ENCODE measurements at regions not wholly inside any gene's neighbourhood (a gene's known extent, or its start where the extent isn't known, plus 50 kb on each side); places are given as distances from the start of the nearest gene placed in this dataset.

DNA sequence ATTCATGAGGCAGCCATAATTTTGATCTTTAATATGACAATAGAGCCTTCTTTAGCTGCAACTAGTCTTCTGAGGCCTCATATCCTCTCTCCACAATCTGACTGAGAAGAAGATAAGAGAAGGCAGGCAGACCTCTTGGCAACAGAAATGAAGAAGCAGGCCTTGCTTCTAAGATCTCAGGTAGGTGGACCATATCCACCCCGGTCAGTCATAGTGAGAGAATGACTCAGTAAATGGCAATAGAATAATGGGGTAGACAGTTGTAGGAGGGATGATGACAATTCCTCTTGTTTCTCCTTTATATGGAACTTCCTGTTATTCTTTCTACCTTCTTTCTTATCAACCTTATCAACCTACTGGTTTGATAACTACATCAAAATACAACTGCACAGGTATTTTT lies 246.7 kb upstream of the G2E3 start:
- DNase-seq, result no peak
- Histone ChIP-seq H3K27me3 (no peaks in the 10 kb centered on the region), H3K27ac (no peak overlapping the region), H3K9me3 (no peaks in the 10 kb centered on the region), H3K4me1 (no peaks in the 10 kb centered on the region), H3K4me3 (no peak overlapping the region), H3K36me3 (ENCODE audit: low read depth, missing control alignments) (no peaks in the 10 kb centered on the region)
- intact Hi-C loops (cut with DNase I; ENCODE audit: low total_unique reads), result no loop called here
- whole genome bisulfite sequencing, 2 donors, result 87 to 88% methylated on average over 1 of the region's 1 CpG
- TF ChIP-seq CTCF (IDR thresholded peaks at IDR 0.05) (no peak), POLR2A (IDR thresholded peaks at IDR 0.05) (no peak)

DNA sequence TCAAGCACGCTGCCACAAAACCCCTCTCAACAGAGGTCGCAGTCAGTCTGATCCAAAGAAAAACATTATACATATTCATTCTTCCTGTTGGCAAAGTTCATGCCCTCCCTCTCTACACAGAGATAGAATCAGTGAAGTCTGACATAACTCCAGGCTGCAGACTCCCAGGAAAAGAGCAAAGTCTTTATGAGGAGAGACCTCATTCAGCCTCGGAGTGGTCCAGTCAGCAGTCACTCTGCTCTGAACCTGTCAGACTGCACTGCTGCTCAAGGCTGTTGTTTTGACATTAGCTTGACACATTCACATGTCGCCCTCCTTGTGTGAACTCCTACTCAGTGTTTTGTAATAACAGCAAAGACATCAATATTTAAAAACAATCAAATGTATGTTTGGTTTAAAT lies 241.2 kb upstream of the G2E3 start:
- Histone ChIP-seq H3K4me1 (no peaks in the 10 kb centered on the region), H3K36me3 (ENCODE audit: low read depth, missing control alignments) (no peaks in the 10 kb centered on the region), H3K27ac (no peak overlapping the region), H3K4me3 (no peak overlapping the region), H3K9me3 (no peaks in the 10 kb centered on the region), H3K27me3 (no peaks in the 10 kb centered on the region)
- whole genome bisulfite sequencing, 2 donors, result 76 to 81% methylated on average over 4 of the region's 4 CpGs
- DNase-seq, result no peak
- intact Hi-C loops (cut with DNase I; ENCODE audit: low total_unique reads), result no loop called here
- TF ChIP-seq POLR2A (IDR thresholded peaks at IDR 0.05) (no peak), CTCF (IDR thresholded peaks at IDR 0.05) (no peak)

DNA sequence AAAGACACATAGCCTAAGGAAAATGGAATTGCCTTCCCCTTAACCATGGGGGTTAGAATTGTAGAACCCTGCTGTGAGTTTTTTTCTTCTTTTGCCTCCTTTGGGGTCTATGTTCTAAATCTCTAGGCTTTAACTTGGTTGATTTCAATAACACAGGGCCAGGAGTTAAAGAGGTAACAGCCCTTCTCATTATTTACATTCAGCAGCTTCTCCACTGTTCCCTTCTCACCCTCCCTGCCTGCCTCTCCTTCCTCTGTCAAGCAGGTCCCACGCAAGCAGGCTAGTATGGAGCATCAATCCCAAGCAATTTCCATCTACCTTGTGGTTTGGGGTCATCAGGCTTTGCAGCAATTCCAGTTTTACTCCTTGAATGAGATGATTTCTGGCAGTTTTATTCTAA lies 236.1 kb upstream of the G2E3 start:
- Histone ChIP-seq H3K4me1 (no peaks in the 10 kb centered on the region), H3K36me3 (ENCODE audit: low read depth, missing control alignments) (no peaks in the 10 kb centered on the region), H3K9me3 (no peaks in the 10 kb centered on the region), H3K27me3 (no peaks in the 10 kb centered on the region), H3K4me3 (no peak overlapping the region), H3K27ac (no peak overlapping the region)
- DNase-seq, result no peak
- TF ChIP-seq CTCF (IDR thresholded peaks at IDR 0.05) (no peak), POLR2A (IDR thresholded peaks at IDR 0.05) (no peak)
- intact Hi-C loops (cut with DNase I; ENCODE audit: low total_unique reads), result no loop called here
- WGBS, 2 donors, result 50 to 63% methylated on average over 1 of the region's 1 CpG

DNA sequence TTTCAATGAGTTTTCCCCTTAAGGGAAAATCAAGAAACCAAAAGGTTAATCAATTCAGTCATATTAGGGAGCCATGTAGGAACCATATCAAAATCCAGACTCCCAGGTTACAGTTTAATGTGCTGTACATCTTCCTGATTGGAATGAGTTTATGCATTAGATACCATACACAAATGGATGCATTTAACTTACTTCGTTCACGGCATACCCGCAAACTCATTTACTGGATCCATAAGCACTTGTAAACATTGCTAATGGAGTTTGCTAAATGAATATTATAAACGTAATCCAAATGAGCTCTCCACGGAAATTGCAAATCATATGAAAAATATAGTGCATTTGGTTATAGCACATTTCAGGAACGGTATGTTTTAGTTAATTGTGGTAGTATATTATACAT lies 228.9 kb upstream of the G2E3 start:
- H3K36me3 ChIP-seq (ENCODE audit: low read depth, missing control alignments), result no peaks in the 10 kb centered on the region
- DNase-seq, result no peak
- H3K4me1 ChIP-seq, result no peaks in the 10 kb centered on the region
- no peak overlapping the region for H3K27ac ChIP-seq
- intact Hi-C loops (cut with DNase I; ENCODE audit: low total_unique reads), result no loop called here
- no peaks in the 10 kb centered on the region for H3K9me3 ChIP-seq
- no peaks in the 10 kb centered on the region for H3K27me3 ChIP-seq
- H3K4me3 ChIP-seq, result no peak overlapping the region
- WGBS, 2 donors, result 83 to 89% methylated on average over 6 of the region's 6 CpGs
- no peak for TF ChIP-seq CTCF (IDR thresholded peaks at IDR 0.05)
- no peak for TF ChIP-seq POLR2A (IDR thresholded peaks at IDR 0.05)

- Histone ChIP-seq H3K4me3 (no peak overlapping the region), H3K27ac (no peak overlapping the region), H3K4me1 (no peaks in the 10 kb centered on the region), H3K27me3 (no peaks in the 10 kb centered on the region), H3K9me3 (no peaks in the 10 kb centered on the region), H3K36me3 (ENCODE audit: low read depth, missing control alignments) (no peaks in the 10 kb centered on the region)
- TF ChIP-seq POLR2A (IDR thresholded peaks at IDR 0.05), result no peak
- TF ChIP-seq CTCF (IDR thresholded peaks at IDR 0.05), result peak in 2 of 3 experiments; percentile 13 to 59
- intact Hi-C loops (cut with DNase I; ENCODE audit: low total_unique reads), result no loop called here
- DNase-seq, result no peak
Measured at GRCh38 chr14:30330445-30330844, 228.5 kb upstream of the G2E3 start.
